HEK293 (cell line): ENCODE measurements at regions not wholly inside any gene's neighbourhood (a gene's known extent, or its start where the extent isn't known, plus 50 kb on each side); places are given as distances from the start of the nearest gene placed in this dataset.

ENCODE experiments used
- CTCF ChIP-seq: fragments of 450-650 bp; formaldehyde crosslinking; IDR thresholded peaks from 2 replicates; pipeline ENCODE4 v1.5.1; 2016; ENCODE audit warnings: missing biosample characterization, missing genetic modification characterization
- YY1 ChIP-seq: fragments of 450-650 bp; formaldehyde crosslinking; IDR thresholded peaks from 2 replicates; pipeline ENCODE4 v1.5.1; 2018; ENCODE audit warnings: missing biosample characterization, missing genetic modification characterization
- ZNF174 ChIP-seq: fragments of 450-650 bp; formaldehyde crosslinking; IDR thresholded peaks from 2 replicates; pipeline ENCODE4 v1.5.0; 2017; ENCODE audit warnings: missing biosample characterization, mild to moderate bottlenecking, missing genetic modification characterization
- ZNF341 ChIP-seq: fragments of 450-650 bp; formaldehyde crosslinking; IDR thresholded peaks from 2 replicates; pipeline ENCODE4; 2016; ENCODE audit warnings: low read depth, missing biosample characterization, missing genetic modification characterization
- ZNF629 ChIP-seq: fragments of 450-650 bp; formaldehyde crosslinking; IDR thresholded peaks from 2 replicates; pipeline ENCODE4 v1.5.1; 2017; ENCODE audit warnings: missing biosample characterization, missing genetic modification characterization
- TF ChIP-seq, protein P1 (sequence below): fragments of 450-650 bp; formaldehyde crosslinking; IDR thresholded peaks from 2 replicates; pipeline ENCODE4 v1.5.1; 2016; ENCODE audit warnings: missing biosample characterization, missing genetic modification characterization
- TF ChIP-seq, protein P2 (sequence below): fragments of 450-650 bp; formaldehyde crosslinking; IDR thresholded peaks from 2 replicates; pipeline ENCODE4 v1.5.1; 2016; ENCODE audit warnings: missing biosample characterization, missing genetic modification characterization, low read depth

DNA sequence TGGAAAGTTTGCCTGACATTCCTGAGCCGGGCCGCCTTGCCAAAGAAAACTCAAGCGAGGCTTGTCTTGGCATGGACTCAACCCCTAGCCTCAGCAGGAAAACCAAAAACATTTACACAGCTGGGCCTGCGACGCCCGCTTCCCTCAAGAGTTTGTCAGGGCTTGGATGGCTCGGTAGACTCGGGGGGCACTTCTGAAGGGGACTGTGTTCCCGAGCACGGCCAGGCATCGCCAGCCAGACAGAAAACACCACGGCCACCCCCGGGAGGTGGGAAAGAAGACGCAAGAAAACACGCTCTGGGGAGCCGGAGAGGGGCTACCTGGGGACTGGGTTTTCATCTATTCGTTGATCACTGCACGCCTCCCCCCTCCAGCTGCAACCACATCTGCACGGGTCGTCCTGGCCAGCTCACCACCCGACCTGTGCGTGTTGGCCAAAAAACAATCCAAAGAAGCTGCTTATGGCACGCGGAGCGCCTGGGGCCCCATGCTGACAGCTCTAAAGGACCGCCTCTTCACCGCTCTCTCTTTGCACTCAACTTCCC, 380.7 kb downstream of the MN1 start:
- TF ChIP-seq ZNF629 (tag by site-specific recombination) (no peak; the same call in 1 of the 2 replicates), CTCF (tag by site-specific recombination) (no peak), YY1 (tag by site-specific recombination) (no peak), ZNF174 (tag by site-specific recombination) (no peak), ZNF341 (tag by site-specific recombination) (no peak)
- TF ChIP-seq, protein P1, sequence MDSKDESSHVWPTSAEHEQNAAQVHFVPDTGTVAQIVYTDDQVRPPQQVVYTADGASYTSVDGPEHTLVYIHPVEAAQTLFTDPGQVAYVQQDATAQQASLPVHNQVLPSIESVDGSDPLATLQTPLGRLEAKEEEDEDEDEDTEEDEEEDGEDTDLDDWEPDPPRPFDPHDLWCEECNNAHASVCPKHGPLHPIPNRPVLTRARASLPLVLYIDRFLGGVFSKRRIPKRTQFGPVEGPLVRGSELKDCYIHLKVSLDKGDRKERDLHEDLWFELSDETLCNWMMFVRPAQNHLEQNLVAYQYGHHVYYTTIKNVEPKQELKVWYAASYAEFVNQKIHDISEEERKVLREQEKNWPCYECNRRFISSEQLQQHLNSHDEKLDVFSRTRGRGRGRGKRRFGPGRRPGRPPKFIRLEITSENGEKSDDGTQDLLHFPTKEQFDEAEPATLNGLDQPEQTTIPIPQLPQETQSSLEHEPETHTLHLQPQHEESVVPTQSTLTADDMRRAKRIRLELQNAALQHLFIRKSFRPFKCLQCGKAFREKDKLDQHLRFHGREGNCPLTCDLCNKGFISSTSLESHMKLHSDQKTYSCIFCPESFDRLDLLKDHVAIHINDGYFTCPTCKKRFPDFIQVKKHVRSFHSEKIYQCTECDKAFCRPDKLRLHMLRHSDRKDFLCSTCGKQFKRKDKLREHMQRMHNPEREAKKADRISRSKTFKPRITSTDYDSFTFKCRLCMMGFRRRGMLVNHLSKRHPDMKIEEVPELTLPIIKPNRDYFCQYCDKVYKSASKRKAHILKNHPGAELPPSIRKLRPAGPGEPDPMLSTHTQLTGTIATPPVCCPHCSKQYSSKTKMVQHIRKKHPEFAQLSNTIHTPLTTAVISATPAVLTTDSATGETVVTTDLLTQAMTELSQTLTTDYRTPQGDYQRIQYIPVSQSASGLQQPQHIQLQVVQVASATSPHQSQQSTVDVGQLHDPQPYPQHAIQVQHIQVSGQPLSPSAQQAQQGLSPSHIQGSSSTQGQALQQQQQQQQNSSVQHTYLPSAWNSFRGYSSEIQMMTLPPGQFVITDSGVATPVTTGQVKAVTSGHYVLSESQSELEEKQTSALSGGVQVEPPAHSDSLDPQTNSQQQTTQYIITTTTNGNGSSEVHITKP (tag by site-specific recombination), result peak; percentile 87
- TF ChIP-seq, protein P2, sequence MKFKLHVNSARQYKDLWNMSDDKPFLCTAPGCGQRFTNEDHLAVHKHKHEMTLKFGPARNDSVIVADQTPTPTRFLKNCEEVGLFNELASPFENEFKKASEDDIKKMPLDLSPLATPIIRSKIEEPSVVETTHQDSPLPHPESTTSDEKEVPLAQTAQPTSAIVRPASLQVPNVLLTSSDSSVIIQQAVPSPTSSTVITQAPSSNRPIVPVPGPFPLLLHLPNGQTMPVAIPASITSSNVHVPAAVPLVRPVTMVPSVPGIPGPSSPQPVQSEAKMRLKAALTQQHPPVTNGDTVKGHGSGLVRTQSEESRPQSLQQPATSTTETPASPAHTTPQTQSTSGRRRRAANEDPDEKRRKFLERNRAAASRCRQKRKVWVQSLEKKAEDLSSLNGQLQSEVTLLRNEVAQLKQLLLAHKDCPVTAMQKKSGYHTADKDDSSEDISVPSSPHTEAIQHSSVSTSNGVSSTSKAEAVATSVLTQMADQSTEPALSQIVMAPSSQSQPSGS (tag by site-specific recombination), result no peak
